GM06990 (cell line): ENCODE measurements at regions not wholly inside any gene's neighbourhood (a gene's known extent, or its start where the extent isn't known, plus 50 kb on each side); places are given as distances from the start of the nearest gene placed in this dataset.

Experiments
- DNase-seq: peaks from one replicate; pipeline ENCODE4 v3.0.0-alpha.2; 2011; ENCODE audit not compliant: insufficient read length; ENCODE audit errors: extremely low read depth
- H3K27me3 ChIP-seq: replicated peaks from 2 replicates; pipeline ENCODE4 v1.6.0; 2011; ENCODE audit warnings: low read length; ENCODE audit not compliant: control insufficient read depth, insufficient read depth
- H3K36me3 ChIP-seq: 2 replicates; pipeline ENCODE4 v1.5.1; 2011; ENCODE audit warnings: low read length; ENCODE audit not compliant: control insufficient read depth, insufficient read depth
- H3K4me3 ChIP-seq: replicated peaks from 2 replicates; pipeline ENCODE4 v1.5.1; 2011; ENCODE audit warnings: low read depth, mild to moderate bottlenecking, control low read depth, low read length
- CTCF ChIP-seq: IDR thresholded peaks from 2 replicates; pipeline ENCODE4 v1.5.1; 2011; ENCODE audit warnings: low read length, control low read depth, mild to moderate bottlenecking, inconsistent platforms; ENCODE audit not compliant: insufficient read depth, poor library complexity, severe bottlenecking

- Histone ChIP-seq H3K4me3 (no peak overlapping the region), H3K27me3 (no peaks in the 10 kb centered on the region), H3K36me3 (no peaks in the 10 kb centered on the region)
- no peak for TF ChIP-seq CTCF
- no peak for DNase-seq
Measured at GRCh38 chr16:49097964-49098363, 183.7 kb downstream of the CBLN1 start.

- Histone ChIP-seq H3K36me3 (no peaks in the 10 kb centered on the region), H3K4me3 (no peak overlapping the region), H3K27me3 (no peaks in the 10 kb centered on the region)
- DNase-seq, result no peak
- TF ChIP-seq CTCF, result no peak
Measured at GRCh38 chr16:49096176-49096945, 185.3 kb downstream of the CBLN1 start.

GRCh38 chr16:49095539-49095938, 186.1 kb downstream of the CBLN1 start:
- no peak for TF ChIP-seq CTCF
- H3K36me3 ChIP-seq, result no peaks in the 10 kb centered on the region
- H3K27me3 ChIP-seq, result no peaks in the 10 kb centered on the region
- no peak for DNase-seq
- H3K4me3 ChIP-seq, result no peak overlapping the region

GRCh38 chr16:49094471-49094870, 187.2 kb downstream of the CBLN1 start:
- Histone ChIP-seq H3K36me3 (no peaks in the 10 kb centered on the region), H3K4me3 (no peak overlapping the region), H3K27me3 (no peaks in the 10 kb centered on the region)
- no peak for TF ChIP-seq CTCF
- DNase-seq, result no peak

- no peak for DNase-seq
- no peaks in the 10 kb centered on the region for H3K36me3 ChIP-seq
Measured at GRCh38 chr16:49093939-49094338, 187.7 kb downstream of the CBLN1 start.

More at GRCh38 chr16:49093939-49094338, 187.7 kb downstream of the CBLN1 start:
- no peak for TF ChIP-seq CTCF
- no peaks in the 10 kb centered on the region for H3K27me3 ChIP-seq
- H3K4me3 ChIP-seq, result no peak overlapping the region
